MV-4-11 (cell line): ENCODE measurements at regions not wholly inside any gene's neighbourhood (a gene's known extent, or its start where the extent isn't known, plus 50 kb on each side); places are given as distances from the start of the nearest gene placed in this dataset.

ENCODE experiments used
- DNase-seq: peaks from one replicate; lab custom pipeline; 2025; lab: John Stamatoyannopoulos, UW

DNA sequence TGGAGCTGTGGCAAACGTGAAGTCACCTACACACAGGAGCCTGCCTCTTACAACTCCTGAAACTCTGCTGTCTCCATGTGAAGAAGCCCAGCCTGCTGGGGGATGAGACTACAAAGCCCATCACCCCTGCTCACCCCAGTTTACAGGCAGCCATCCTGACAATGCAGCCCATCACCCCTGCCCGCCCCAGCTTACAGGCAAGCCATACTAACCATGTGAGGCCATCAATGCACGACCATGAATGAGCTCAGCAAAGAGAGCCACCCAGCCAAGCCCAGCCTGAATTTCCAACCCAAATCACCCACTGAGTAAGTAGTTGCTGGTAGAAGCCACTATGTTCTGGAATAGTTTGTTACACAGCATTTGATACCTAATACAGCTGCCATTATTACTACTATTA, 185.4 kb upstream of the NSMCE3 start:
- DNase-seq: no peak

DNA sequence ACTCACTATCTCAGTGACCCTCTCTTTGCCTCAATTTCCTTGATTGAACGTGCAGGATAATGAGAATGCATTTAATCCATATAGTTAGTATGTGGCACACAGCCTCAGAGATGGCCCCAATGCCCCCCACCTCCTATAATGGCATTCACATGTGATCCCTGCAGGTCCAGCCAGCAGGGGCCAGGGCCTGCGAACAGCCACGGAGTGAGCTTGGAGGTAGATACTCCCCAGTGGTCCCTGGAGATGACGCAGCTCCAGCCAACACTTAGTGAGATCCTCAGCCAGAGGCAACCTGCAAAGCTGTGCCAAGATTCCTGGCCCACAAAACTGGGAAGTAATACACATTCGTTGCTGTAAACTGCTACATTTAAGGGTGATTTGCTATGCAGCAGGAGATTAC, 184.9 kb upstream of the NSMCE3 start:
- DNase-seq: no peak

DNA sequence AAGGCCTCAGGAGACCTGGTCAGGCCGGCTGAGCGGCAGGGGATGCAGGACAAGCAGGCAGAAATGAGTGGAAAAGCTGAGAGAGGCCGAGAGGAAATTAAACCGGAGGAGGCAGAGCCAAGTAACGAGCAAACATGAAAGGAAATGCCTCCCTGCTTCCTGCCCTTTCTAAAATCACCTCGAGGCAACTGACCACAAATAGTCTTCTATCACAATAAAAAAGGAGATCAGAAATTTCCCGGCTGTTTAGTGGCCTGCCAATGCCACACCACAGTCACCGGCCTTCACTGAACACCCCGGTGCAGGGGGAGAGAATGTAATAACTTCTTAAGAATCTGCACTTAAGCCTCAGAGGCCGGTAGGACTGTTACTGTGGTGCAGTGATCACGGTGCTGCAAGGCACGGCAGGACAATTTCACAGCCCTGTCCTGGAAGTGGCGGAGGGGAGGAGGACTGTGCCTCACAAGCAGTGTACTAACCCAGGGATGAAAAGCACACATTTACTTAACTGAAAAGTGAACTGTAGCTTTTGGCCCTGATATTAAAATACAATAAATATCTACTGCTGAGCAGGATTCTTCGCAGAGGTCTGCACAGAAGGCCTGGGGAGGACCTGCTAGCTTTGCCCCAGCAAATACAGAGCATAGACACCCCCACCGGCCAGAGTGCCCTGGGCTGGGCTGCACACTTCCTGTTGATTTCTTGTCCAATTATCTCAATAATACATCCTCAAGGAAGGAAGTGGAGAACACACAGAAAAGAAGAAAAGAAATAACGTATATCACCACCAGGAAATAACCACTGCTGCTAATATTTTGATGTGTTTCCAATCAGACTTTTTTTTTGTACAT, 183.5 kb upstream of the NSMCE3 start:
- DNase-seq: no peak

DNA sequence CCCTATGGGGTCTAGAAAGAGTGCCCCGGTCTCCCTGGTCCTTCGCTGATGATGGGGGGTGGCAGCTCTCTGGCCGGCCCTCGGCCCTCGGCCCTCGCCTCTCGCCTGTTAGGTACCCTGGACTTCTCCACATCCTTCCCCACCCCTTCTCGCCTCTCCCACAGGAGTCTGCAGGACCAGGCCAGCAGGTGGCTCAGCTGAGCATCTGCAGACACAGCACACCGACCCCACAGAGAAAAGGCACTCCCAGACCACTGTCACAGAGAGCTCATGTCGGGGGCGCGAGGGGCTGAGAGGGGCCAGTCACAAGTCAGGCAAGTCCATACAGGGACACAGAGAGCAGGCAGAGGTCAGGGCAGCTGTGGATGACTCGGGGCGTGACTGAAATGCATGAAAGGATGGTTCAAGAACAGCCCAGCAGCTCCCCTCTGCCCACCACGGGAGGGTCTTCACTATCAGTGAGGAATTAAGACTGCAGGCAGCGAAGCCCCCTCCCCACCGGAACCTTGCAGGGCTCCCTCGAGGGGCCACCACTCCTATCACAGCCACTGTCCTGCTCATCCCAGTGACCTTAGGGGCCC, 181.7 kb upstream of the NSMCE3 start:
- DNase-seq: no peak

DNA sequence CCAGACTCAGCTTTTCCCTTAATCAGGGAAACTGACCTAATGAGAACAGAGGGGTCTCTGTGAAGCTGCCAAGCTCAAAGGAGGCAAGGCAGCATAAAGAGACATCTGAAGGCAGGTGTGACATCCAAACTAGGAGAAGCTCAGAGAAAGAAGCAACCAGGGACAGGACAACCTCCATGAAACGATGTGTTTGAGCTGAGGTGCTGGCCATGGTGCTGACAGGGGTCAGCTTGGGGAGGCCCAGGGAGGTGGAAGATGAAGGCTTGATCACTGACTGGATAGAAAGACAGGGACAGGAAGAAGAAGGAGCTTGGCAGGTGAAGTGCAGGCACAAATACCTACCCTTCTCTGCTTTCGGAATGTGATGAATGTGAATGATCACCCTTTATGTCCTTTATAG, 179.5 kb upstream of the NSMCE3 start:
- no peak for DNase-seq

DNA sequence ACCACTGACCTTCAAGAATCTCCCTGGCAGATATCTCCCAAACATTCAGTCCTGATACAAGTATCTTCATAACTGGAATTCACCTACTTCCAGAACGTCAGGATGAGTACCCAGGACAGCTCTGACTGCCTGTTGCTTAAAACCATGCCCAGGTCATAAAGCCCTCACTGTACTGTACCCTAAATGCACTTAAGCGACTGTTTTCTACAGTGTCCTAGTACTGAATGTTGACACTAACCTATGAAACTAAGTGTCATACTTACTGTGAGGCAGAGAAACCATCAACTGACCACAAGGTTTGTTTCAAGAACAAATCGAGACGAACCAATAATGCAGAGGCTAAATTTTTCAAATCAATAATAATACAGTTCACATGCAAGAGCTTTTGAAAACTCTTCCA, 178.7 kb upstream of the NSMCE3 start:
- no peak for DNase-seq

DNA sequence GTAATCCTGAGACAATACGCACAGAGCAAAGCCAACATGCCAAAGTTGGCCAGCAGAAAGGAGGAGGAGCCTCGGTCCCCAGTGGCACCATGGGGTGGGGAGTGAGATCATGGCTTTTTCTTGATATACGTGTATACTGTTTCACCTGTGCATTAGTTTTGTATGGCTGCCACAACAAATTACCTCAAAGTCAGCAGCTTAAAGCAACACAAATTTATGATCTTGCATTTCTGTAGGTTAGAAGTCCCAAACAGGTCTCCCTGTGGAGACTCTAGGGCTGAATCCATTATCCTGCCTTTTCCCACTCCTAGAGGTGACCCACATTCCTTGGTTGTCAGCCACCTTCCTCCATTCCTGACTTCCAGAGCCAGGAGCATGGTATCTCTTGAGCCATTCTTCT, 176.9 kb upstream of the NSMCE3 start:
- DNase-seq: no peak

DNA sequence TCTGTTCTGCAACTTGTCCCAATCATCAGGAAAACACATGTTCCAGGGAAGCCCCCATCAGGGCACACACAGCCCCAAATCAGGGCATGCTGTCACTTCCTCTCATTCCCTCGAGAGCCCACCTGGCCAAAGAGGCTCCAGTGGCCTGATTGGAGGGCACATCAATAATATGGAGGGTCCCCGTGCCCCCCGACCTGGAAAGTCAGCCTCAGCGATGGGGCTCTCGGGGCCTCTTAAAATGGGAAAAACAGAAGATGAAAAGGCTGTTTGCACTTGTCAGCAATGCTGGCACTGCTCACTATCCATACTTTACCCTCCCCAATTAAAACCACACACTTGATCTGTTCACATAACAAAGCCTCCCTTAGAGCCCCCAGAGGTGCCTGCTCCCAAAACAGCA, 172.9 kb upstream of the NSMCE3 start:
- DNase-seq: no peak

DNA sequence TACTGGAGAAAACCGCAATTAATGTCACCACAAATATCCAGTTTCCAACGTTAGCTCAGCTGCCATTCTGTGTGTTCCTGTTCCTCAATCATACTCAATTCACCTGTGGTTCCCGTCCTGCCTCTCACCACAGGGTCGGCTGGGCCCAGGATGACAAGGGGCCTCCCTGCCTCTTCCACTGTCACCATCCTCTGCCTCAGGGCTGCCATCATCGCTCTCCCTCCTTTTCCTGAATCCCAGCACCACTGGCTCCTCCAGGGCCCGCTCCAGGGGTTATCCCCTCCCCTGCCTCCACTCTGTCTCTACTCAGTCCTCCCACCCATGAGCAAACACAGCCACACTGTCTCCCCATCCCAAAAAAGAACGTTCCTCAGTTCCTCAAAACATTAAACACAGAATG, 170.9 kb upstream of the NSMCE3 start:
- DNase-seq: no peak

DNA sequence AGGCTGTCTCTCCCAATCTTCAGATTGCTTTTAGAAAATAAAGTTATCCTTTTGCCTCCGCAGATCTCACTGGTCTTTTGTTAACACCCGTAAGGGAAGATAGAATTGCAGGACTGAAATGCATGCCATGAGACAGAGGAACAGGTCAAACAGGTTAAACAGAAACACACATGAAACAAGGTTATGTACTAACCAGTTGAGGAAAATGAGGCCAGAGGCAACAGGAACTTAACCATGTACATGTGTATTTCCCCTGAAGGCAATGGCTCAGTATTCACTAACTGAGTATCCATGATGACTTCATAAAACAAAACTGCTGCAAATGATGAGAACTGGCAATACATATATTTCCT, 169.1 kb upstream of the NSMCE3 start:
- DNase-seq: no peak

DNA sequence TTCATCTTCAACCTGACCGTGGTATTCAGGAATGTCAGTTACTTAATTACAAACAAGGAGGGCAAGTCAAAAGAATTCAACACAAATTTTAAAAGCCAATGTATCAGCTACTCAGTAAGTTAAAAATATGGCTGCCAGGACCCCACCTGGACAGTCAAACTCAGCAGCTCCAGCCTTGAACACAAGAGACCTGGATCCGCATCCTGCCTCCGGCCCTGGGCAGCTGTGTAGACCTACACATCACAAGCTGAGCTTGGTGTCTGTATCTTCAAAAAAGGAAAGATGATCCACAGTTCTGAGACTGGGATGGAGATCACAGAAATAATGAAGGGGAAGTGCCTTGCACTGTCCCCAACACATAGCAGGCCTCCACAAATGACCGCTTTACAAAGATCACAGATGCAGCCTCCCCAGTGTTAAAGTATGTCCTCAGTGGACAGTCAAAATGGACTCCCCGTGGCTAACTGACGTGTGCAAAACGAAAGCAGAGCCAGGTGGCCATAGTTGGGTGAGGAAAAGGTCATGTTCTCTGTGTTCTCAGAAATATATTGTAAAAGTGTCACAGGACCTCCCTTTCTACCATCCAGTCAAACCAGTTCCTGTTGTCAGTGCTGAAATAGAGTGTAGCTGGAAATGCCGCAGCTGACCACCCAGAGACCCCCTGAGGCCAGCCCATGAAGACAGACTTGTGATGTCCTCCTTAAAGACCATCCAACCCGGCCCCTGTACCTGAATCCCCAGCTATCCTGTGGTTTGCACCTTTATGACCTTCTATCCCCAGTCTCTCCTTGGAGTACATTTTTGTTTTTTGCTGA, 168.5 kb upstream of the NSMCE3 start:
- DNase-seq: no peak

DNA sequence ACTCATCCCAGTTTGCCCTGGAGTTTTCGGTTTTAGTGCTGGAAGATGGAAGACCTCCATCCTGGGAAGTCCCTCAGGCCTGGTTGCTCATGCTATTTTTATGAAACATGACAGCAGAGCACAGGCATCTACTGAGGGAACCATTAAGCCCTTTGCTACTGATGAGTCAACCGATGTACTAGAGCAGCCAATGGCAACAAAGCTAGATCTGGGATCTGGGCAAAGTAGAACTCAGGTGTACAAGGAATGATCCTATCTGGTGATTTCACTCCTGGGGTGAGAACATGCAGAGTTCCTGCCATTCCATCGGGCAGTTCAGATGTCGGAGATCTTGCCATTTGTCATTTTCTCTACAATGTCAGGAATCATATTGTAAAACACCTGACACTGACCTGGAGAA, 166.2 kb upstream of the NSMCE3 start:
- no peak for DNase-seq

DNA sequence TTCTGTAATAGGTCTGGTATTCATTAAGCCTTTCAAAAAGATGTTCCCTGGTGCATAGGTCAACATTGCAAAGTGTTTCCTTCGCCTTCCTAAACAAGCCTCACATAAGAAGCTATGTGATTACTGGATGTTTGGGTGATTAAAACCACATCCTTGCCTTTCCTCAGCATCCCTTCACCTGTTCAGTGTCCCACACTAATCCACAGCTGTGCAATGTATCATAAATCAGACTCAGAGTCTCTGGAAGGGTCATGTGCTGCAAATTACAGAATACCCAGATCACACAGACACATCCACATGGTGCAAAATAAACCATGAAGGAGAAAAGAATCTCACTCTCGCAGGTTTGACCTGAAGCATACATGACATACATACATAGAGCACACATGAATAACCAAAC, 164.7 kb upstream of the NSMCE3 start:
- no peak for DNase-seq

DNA sequence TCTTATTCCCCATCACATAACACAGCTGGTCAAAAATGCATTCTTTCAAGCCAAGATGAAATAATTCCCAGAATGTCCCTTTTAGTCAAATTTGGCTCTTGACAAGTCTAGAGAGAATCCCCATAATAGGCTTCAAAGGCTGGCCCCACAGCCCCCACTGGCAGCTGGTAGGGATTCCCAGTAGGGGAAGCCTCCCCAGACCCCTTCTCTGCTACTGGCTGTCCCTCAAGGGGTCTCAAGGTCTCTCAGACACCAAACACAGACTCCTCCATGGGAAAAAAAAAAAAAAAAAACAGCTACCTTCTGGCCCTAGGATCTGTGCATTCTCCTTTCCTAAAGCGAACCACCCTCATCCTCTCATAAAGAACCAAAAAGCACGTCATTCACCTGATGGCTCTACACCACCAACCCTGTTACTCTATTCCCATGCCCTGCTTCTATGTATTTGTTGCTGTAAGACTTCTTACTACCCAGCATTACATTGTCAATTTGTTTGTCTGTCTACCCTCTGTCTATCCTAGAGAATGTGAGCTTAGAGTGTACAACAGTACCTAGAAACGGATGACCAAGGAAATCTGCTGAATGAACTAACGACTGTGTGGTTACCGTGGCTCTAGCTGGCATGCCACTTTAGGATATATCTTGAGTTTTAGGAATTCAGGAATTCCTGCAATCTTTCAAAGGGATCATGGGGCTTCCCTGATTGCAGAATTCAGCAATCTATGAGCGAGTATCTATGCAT, 164.1 kb upstream of the NSMCE3 start:
- no peak for DNase-seq

DNA sequence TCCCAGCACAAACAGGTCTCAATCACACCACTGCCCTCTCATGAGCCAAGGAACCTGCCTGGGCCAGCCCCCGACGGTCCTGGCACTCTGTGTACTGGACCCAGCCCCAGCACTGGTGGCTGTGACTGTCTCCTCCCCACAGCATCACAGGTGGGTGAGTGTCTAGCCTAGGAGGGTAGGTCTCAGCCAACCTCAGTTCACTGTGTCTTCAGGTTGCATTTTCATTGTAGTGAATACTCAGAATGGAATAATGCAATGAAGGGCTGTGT, 163.4 kb upstream of the NSMCE3 start:
- DNase-seq: no peak

DNA sequence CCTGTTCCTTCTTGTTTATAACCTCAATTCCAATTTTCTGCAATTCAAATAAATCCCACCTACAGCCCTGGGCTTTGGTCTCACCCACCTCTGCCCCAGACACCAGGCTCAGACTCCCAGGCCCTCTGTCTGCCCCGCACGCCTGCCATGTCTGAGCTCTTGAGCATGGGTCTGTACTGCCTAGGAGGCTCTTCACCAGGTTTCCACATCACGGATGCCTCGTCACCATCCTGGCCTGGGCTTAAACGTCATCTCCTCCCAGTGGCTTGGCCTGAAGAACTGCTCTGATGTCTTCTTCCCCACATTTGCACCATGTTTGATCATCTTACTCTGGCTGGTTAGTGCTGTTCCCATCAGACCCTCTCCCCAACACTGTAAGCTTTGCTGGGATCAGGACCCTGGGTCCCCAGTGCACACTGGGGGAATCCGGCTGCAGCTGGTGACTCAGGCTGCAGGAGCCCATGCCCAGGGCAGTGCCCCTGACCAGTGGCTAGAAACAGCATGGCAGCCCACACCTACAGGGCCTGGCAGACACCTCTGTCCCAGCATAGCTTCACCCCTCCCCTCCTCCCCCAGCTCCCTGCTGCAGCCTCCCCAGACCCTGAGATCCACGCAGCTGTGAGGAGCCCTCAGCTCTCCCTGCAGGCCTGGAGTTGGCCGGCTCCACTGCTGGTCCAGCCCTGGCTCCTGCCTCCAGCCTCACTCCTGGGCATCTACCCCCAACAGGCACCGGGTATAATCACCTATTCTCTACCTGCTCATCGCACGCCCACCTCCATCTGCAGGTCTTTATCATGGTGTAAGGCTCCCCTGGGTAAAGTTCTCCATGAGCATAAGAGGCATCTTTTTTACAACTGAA, 162.8 kb upstream of the NSMCE3 start:
- DNase-seq: no peak

DNA sequence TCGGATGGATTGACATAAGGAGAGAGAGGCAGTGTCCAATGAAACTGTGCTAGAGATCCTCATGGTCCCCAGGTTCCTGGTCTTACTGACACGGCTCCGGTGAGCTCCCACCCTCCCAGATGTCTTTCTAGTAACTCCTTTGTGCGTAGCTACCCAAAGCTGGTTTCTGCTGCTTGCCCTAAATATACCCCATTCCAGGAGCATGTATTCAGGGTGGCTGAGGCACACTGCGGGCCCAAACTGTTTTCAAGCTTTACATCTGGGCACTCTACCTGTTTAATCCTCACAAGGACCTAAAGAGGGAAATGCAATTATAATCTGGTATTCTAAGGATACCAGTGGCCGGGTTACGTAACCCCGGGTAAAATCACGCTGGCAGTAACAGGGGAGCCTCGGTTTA, 161.2 kb upstream of the NSMCE3 start:
- DNase-seq: no peak

DNA sequence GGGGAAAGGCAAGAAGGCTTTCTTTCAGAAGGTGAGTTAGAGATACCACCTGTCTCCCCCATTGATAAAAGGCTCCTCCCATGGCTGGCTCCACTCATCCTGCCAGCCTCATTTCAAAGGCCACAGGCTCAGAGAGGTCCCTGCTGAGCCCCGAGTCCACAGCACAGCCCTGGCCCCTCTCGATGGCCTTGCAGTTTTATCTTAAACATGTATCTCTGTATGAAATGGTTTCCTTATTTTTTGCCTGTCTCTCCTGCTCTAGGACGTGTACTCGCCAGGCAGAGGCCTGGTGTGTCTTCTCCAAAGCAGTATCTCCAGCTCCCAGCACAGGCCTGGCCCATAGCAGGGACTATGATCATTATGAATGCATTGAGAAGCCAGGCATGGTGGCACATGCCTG, 160.5 kb upstream of the NSMCE3 start:
- DNase-seq: no peak

DNA sequence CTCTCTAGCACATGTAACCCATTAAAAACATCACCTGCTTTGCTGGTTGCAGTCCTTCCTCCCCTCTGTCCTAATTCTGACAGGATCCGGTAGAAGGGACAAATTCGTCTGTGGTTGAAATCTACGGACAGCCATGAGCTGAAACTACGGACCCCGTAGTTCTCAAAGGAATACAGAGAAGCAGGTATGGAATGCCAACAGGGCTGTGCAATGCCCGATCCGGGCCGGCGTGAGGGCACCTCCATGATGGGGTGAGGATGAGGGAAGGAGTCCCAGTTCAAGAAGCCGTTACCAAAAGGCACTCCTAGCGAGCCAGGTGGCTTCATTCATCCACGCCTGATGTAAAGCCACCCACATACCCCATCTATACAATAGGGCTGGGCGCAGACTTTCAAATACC, 160.0 kb upstream of the NSMCE3 start:
- no peak for DNase-seq

DNA sequence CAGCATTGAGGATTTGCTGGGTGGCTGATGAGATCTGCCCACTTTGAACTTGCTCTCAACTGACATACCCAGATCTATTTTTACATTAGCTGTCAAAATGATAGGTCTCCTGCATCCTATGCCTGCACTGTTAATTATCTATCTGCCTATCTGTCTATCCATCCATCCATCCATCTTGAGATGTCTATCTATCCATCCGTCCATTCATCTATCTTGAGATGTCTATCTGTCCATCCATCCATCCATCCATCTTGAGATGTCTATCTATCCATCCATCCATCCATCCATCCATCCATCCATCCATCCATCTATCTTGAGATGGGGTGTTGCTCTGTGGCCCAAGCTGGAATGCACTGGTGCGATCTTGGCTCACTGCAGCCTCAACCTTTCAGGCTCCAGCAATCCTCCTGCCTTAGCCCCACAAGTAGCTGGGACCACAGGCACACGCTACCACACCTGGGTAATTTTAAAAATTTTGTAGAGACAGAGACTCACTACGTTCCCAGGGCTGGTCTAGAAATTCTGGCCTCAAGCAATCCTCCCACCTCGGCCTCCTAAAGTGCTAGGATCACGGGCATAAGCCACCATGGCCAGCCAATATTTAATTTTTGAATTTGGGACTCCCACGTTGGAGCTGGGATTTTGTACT, 159.4 kb upstream of the NSMCE3 start:
- DNase-seq: no peak

DNA sequence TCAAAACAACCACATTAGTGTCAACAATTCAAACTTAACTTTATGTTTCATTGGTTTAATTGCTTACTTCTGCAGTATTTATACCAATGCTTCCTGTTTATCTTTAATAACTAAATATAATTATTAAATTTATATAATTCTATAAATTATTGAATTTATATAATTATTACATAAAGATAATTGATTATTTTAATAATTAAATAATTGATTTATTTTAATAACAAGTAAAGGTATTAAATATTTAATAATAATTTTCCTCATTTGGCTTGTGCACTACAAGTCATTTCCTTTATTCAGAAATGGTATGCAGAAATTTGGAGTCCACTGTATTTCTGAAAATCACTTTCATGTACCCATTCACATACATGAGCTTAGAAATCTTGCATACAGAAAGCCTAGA, 156.2 kb upstream of the NSMCE3 start:
- DNase-seq: no peak
